ENCODE measurements at regions not wholly inside any gene's neighbourhood (a gene's known extent, or its start where the extent isn't known, plus 50 kb on each side); places are given as distances from the start of the nearest gene placed in this dataset.
"Not testable (repeated sequence)": the region's sequence is repeated elsewhere in the genome, so short reads cannot be mapped to it uniquely, and the experiment has no call there.

GRCh38 chr12:74235342-74235741 is 302.3 kb upstream of the ATXN7L3B start:
- Histone ChIP-seq H3K36me3 (ENCODE audit: control insufficient read depth, insufficient read depth, low read length) (no peaks in the 10 kb centered on the region), H2AFZ (no peak overlapping the region), H3K27ac (no peak overlapping the region), H3K79me2 (no peaks in the 10 kb centered on the region), H3K9ac (no peak overlapping the region), H3K4me3 (ENCODE audit: low read depth, low read length) (no peak overlapping the region), H3K4me1 (no peaks in the 10 kb centered on the region), H3K4me2 (ENCODE audit: low read length) (no peak overlapping the region), H3K9me3 (ENCODE audit: control insufficient read depth, low read length) (no peaks in the 10 kb centered on the region), H3K27me3 (ENCODE audit: control insufficient read depth, insufficient read depth, low read length) (no peaks in the 10 kb centered on the region)
- TF ChIP-seq CTCF (IDR thresholded peaks at IDR 0.05): no peak

- TF ChIP-seq CTCF (IDR thresholded peaks at IDR 0.05): no peak
- H3K4me1 ChIP-seq: no peaks in the 10 kb centered on the region
These were observed 296.3 kb upstream of the ATXN7L3B start for GRCh38 chr12:74241341-74241740.

GRCh38 chr12:74242088-74242487 is 295.5 kb upstream of the ATXN7L3B start:
- no peak for TF ChIP-seq CTCF (IDR thresholded peaks at IDR 0.05)
- Histone ChIP-seq H3K36me3 (ENCODE audit: control insufficient read depth, insufficient read depth, low read length) (no peaks in the 10 kb centered on the region), H3K4me3 (ENCODE audit: low read depth, low read length) (no peak overlapping the region), H2AFZ (no peak overlapping the region), H3K27me3 (ENCODE audit: control insufficient read depth, insufficient read depth, low read length) (no peaks in the 10 kb centered on the region), H3K4me2 (ENCODE audit: low read length) (no peak overlapping the region), H3K27ac (no peak overlapping the region), H3K9me3 (ENCODE audit: control insufficient read depth, low read length) (no peaks in the 10 kb centered on the region), H3K9ac (no peak overlapping the region), H3K4me1 (no peaks in the 10 kb centered on the region), H3K79me2 (no peaks in the 10 kb centered on the region)

More at GRCh38 chr12:74241341-74241740, 296.3 kb upstream of the ATXN7L3B start:
- H3K4me3 ChIP-seq (ENCODE audit: low read depth, low read length): no peak overlapping the region
- H3K27me3 ChIP-seq (ENCODE audit: control insufficient read depth, insufficient read depth, low read length): no peaks in the 10 kb centered on the region
- H3K36me3 ChIP-seq (ENCODE audit: control insufficient read depth, insufficient read depth, low read length): no peaks in the 10 kb centered on the region
- no peaks in the 10 kb centered on the region for H3K79me2 ChIP-seq
- no peak overlapping the region for H3K4me2 ChIP-seq (ENCODE audit: low read length)
- no peaks in the 10 kb centered on the region for H3K9me3 ChIP-seq (ENCODE audit: control insufficient read depth, low read length)
- H2AFZ ChIP-seq: no peak overlapping the region
- H3K9ac ChIP-seq: no peak overlapping the region
- no peak overlapping the region for H3K27ac ChIP-seq

GRCh38 chr12:74245458-74245857 is 292.2 kb upstream of the ATXN7L3B start:
- Histone ChIP-seq H3K4me1 (no peaks in the 10 kb centered on the region), H3K9ac (no peak overlapping the region), H3K4me2 (ENCODE audit: low read length) (no peak overlapping the region), H3K79me2 (no peaks in the 10 kb centered on the region), H2AFZ (no peak overlapping the region), H3K4me3 (ENCODE audit: low read depth, low read length) (no peak overlapping the region), H3K27ac (no peak overlapping the region), H3K27me3 (ENCODE audit: control insufficient read depth, insufficient read depth, low read length) (no peaks in the 10 kb centered on the region), H3K9me3 (ENCODE audit: control insufficient read depth, low read length) (no peaks in the 10 kb centered on the region), H3K36me3 (ENCODE audit: control insufficient read depth, insufficient read depth, low read length) (no peaks in the 10 kb centered on the region)
- TF ChIP-seq CTCF (IDR thresholded peaks at IDR 0.05): no peak

- no peak for TF ChIP-seq CTCF (IDR thresholded peaks at IDR 0.05)
- Histone ChIP-seq H3K27ac (no peak overlapping the region), H3K36me3 (ENCODE audit: control insufficient read depth, insufficient read depth, low read length) (no peaks in the 10 kb centered on the region), H3K27me3 (ENCODE audit: control insufficient read depth, insufficient read depth, low read length) (no peaks in the 10 kb centered on the region), H3K9ac (no peak overlapping the region), H3K4me1 (no peaks in the 10 kb centered on the region), H2AFZ (no peak overlapping the region), H3K4me2 (ENCODE audit: low read length) (no peak overlapping the region), H3K79me2 (no peaks in the 10 kb centered on the region), H3K4me3 (ENCODE audit: low read depth, low read length) (no peak overlapping the region), H3K9me3 (ENCODE audit: control insufficient read depth, low read length) (no peaks in the 10 kb centered on the region)
These were observed 286.7 kb upstream of the ATXN7L3B start for GRCh38 chr12:74250891-74251290.

- not testable (repeated sequence) for H3K36me3 ChIP-seq (ENCODE audit: control insufficient read depth, insufficient read depth, low read length); H3K27ac ChIP-seq; H3K4me1 ChIP-seq; H3K27me3 ChIP-seq (ENCODE audit: control insufficient read depth, insufficient read depth, low read length); H3K9ac ChIP-seq; H3K79me2 ChIP-seq; H3K4me3 ChIP-seq (ENCODE audit: low read depth, low read length); H3K9me3 ChIP-seq (ENCODE audit: control insufficient read depth, low read length); H3K4me2 ChIP-seq (ENCODE audit: low read length); H2AFZ ChIP-seq
These were observed 283.8 kb upstream of the ATXN7L3B start for GRCh38 chr12:74253826-74254225.
